Omental fat pad (tissue), 3 donors: ENCODE measurements at regions not wholly inside any gene's neighbourhood (a gene's known extent, or its start where the extent isn't known, plus 50 kb on each side); places are given as distances from the start of the nearest gene placed in this dataset.

ENCODE experiments used
- ATAC-seq: fragments of 150-250 bp; one replicate; pipeline ENCODE4 v1.9.1; 2016; ENCODE audit warnings: mild to moderate bottlenecking, moderate library complexity; ENCODE audit not compliant: low FRiP score
- DNase-seq: peaks from one replicate; pipeline ENCODE4 v3.0.0-alpha.2; 2019; ENCODE audit warnings: low spot score
- CTCF ChIP-seq, 3 donors: fragments of 450-650 bp; IDR thresholded peaks; one replicate each; pipeline ENCODE4 v1.5.1; 2016 to 2017; ENCODE audit warnings: antibody characterized with exemption in 3 of 3, mild to moderate bottlenecking in 3 of 3, moderate library complexity in 2 of 3

GRCh38 chr7:68030530-68030929, 1033.9 kb downstream of the TYW1 start:
- TF ChIP-seq CTCF (IDR thresholded peaks at IDR 0.05), result no peak
- ATAC-seq, result no peak
- DNase-seq, result no peak

DNA sequence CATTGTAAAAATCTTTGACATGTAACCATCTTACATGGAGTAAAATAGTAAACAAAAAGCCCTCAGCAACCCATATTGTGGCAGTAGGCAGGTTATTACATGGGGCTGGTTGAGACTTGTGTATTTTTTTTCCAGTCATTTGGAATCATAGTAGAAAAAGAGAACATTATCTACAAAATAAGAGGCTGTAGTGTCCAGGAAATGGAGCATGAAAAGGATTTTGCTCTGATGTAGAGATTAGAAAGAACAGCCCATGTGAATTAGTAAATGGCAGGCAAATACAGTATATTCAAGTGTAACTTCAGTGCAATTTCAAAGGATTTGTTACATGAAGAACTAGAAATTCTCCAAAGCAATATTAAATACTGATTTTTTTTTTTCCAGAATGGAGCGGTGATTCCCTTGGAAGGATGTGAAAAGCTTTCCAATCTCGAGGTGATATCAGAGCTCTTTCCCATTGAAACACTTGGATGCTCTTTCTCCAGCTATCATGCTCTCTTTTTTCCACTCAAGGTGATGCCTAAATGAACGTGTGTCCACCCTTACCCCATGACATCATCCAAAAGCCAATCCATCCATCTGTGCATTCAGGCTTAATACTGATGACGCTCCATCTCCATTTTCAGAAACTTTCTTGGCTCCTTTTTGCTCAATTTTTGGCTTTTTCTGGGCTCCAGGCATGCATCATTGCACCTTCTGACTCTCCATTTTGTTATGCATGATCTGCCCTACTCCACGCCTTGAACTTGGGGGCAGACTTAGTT, 1034.7 kb downstream of the TYW1 start:
- DNase-seq, result no peak
- TF ChIP-seq CTCF (IDR thresholded peaks at IDR 0.05), result no peak
- no peak for ATAC-seq

DNA sequence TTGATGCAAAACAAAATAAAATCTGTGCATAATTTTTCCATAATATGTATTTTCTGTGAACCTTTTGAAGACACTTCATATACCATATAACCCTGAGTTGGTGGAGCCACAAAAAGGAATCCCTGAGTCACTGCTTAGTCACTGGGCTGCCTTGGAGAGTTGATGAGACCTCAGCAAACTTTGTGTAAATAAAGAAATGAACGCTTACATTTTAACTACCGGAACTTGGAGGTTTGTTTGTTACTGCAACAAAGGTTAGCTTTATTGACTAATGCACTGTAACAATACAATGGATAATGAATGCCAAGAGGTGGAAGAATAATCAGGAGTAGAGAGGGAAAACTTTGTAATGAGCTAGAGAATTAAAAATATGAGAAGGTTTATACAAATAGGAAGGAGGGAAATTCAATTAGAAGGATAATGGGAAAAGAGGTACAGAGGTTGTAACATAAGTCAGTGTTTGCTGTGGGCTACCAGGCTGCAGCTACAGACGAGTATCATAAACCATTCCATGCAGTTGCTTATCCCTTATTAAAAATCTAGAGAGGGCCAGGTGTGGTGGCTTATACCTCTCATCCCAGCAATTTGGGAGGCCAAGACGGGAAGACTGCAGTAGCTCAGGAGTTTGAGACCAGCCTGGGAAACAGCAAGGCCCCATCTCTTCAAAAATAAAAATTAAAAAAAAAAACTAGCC, 1042.1 kb downstream of the TYW1 start:
- DNase-seq (no peak), ATAC-seq (no peak)
- no peak for TF ChIP-seq CTCF (IDR thresholded peaks at IDR 0.05)

GRCh38 chr7:68041554-68041953, 1044.9 kb downstream of the TYW1 start:
- no peak for TF ChIP-seq CTCF (IDR thresholded peaks at IDR 0.05)
- ATAC-seq (no peak), DNase-seq (no peak)

DNA sequence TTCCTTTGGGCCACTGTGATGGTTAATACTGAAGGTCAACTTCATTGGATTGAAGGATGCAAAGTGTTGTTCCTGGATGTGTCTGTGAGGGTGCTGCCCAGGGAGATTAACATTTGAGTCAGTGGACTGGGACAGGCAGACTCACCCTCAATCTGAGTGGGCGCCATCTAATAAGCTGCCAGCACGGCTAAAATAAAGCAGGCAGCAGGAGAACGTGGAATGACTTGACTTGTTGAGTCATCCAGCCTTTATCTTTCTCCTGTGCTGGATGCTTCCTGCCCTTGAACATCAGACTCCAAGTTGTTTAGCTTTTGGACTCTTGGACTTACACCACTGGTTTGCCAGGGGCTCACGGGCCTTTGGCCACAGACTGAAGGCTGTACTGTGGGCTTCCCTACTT, 1046.9 kb downstream of the TYW1 start:
- ATAC-seq (no peak), DNase-seq (no peak)
- TF ChIP-seq CTCF (IDR thresholded peaks at IDR 0.05), result no peak

DNA sequence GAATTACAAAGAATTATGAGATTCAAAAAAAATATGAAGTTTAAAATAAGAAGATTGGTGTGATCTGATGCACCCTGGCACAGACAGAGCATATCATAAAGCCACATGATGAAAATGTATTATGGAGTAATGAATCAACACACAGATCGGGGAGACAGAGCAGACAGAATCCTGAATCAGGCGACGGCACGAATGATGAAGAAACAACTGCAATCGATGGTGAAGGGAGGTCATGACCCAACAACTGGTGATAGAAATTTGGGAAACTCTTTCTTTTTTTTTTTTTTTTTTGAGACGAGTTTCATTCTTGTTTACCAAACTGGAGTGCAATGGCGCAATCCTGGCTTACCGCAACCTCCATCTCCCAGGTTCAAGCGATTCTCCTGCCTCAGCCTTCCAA, 1054.0 kb downstream of the TYW1 start:
- no peak for TF ChIP-seq CTCF (IDR thresholded peaks at IDR 0.05)
- DNase-seq, result no peak
- ATAC-seq, result no peak

DNA sequence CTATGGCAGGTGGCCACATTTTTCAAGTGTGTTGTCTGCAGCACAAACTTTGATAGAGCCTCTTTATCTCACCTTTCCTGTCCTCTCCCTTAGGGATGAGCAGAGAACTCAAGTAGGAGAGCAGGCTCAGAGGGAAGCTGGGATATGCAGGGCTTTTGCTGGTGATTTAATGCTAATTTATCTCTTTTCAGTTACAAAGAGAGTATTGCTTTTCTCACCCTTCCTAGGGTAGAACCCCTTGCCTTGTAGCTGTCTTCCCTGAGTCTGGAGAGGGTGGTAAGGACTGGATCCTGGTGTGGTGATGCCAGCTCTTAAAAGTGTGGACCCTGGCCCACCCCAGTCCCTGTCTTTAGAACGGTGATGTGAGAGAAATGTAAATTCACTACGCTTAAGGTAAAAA, 1061.4 kb downstream of the TYW1 start:
- no peak for ATAC-seq
- TF ChIP-seq CTCF (IDR thresholded peaks at IDR 0.05), result no peak

More for the DNA sequence above, 1061.4 kb downstream of the TYW1 start:
- no peak for DNase-seq
